ENCODE measurements at regions not wholly inside any gene's neighbourhood (a gene's known extent, or its start where the extent isn't known, plus 50 kb on each side); places are given as distances from the start of the nearest gene placed in this dataset.

- no peak for TF ChIP-seq CTCF (IDR thresholded peaks at IDR 0.05)
- no peak for TF ChIP-seq POLR2A (IDR thresholded peaks at IDR 0.05)
Observed at GRCh38 chr14:43085819-43086218, 1421.3 kb downstream of the FSCB start.

Data from thyroid gland (tissue), 4 donors.